PC-3 (cell line): ENCODE measurements at regions not wholly inside any gene's neighbourhood (a gene's known extent, or its start where the extent isn't known, plus 50 kb on each side); places are given as distances from the start of the nearest gene placed in this dataset.

Experiments
- ATAC-seq: fragments of 200-7000 bp; cut with Tn5 transposase; 2 replicates; pipeline ENCODE4 v1.9.1; 2020; ENCODE audit warnings: mild to moderate bottlenecking, moderate library complexity
- BruUV-seq: library from RNA; stranded (reverse); fragments of 400-500 nt; replicated peaks from 2 replicates; lab custom pipeline; 2021; lab: Mats Ljungman, UMichigan
- CTCF ChIA-PET: fragments of 300-600 bp; sonication (Branson Sonifier 250); formaldehyde crosslinking; loops from one replicate; lab custom pipeline; 2022; ENCODE audit warnings: antibody characterized with exemption; lab: Charles Lee
- POLR2A ChIA-PET: fragments of 300-600 bp; sonication (Branson Sonifier 250); formaldehyde crosslinking; loops from one replicate; lab custom pipeline; 2022; ENCODE audit warnings: antibody characterized with exemption; ENCODE audit not compliant: unreplicated experiment; lab: Charles Lee
- DNase-seq: peaks from one replicate; pipeline ENCODE4 v3.0.0-alpha.2; 2015
- H2AFZ ChIP-seq: fragments of 300-600 bp; sonication (generic); 2 replicates; pipeline ENCODE4 v1.6.0; 2016; ENCODE audit warnings: antibody characterized with exemption, low read length
- H3F3A ChIP-seq: fragments of 300-600 bp; sonication (generic); one replicate; pipeline ENCODE4 v1.6.0; 2017; ENCODE audit warnings: antibody characterized with exemption, low read length, control low read depth, mild to moderate bottlenecking; ENCODE audit not compliant: unreplicated experiment
- H3K27ac ChIP-seq: fragments of 300-600 bp; sonication (generic); 2 replicates; pipeline ENCODE4 v1.5.1; 2016; ENCODE audit warnings: mild to moderate bottlenecking, low read length
- H3K27me3 ChIP-seq: fragments of 300-600 bp; sonication (generic); 2 replicates; pipeline ENCODE4 v1.6.1; 2016; ENCODE audit warnings: low read length, mixed read lengths
- H3K36me3 ChIP-seq: fragments of 300-600 bp; sonication (generic); 2 replicates; pipeline ENCODE4 v1.6.1; 2016; ENCODE audit warnings: low read depth, mixed run types, low read length, mixed read lengths
- H3K4me1 ChIP-seq: fragments of 300-600 bp; sonication (generic); 2 replicates; pipeline ENCODE4 v1.5.1; 2016; ENCODE audit warnings: low read length; ENCODE audit not compliant: insufficient read depth
- H3K4me2 ChIP-seq: fragments of 300-600 bp; sonication (generic); 2 replicates; pipeline ENCODE4 v1.6.0; 2016; ENCODE audit warnings: low read length
- H3K4me3 ChIP-seq: fragments of 300-600 bp; sonication (generic); 2 replicates; pipeline ENCODE4 v1.5.1; 2016; ENCODE audit warnings: mild to moderate bottlenecking, low read length, mixed read lengths
- H3K79me2 ChIP-seq: fragments of 300-600 bp; sonication (generic); 2 replicates; pipeline ENCODE4 v1.6.1; 2017; ENCODE audit warnings: low read length, mixed read lengths
- H3K9ac ChIP-seq: fragments of 300-600 bp; sonication (generic); 2 replicates; pipeline ENCODE4 v1.6.0; 2016; ENCODE audit warnings: mild to moderate bottlenecking, low read length
- H3K9me2 ChIP-seq: fragments of 300-600 bp; sonication (generic); replicated peaks from 2 replicates; pipeline ENCODE4 v1.6.1; 2016; ENCODE audit warnings: mixed run types, low read length, mixed read lengths
- H3K9me3 ChIP-seq: fragments of 300-600 bp; sonication (generic); 2 replicates; pipeline ENCODE4 v1.6.1; 2016; ENCODE audit warnings: low read length, mixed read lengths
- H4K20me1 ChIP-seq: fragments of 300-600 bp; sonication (generic); 2 replicates; pipeline ENCODE4 v1.6.1; 2016; ENCODE audit warnings: low read length, mixed read lengths
- CTCF ChIP-seq: fragments of 300-600 bp; sonication (generic); conservative IDR thresholded peaks from 2 replicates; pipeline ENCODE4 v1.5.1; 2017; ENCODE audit warnings: antibody characterized with exemption, low read depth, mild to moderate bottlenecking, low read length
- EZH2 ChIP-seq: fragments of 300-600 bp; sonication (generic); IDR thresholded peaks from one replicate; pipeline ENCODE4 v1.6.1; 2017; ENCODE audit warnings: antibody characterized with exemption, mild to moderate bottlenecking, low read length; ENCODE audit not compliant: unreplicated experiment
- EZH2phosphoT487 ChIP-seq: fragments of 300-600 bp; sonication (generic); IDR thresholded peaks from 2 replicates; pipeline ENCODE4 v1.6.1; 2018; ENCODE audit warnings: mild to moderate bottlenecking, antibody characterized with exemption, low read length, borderline replicate concordance
- intact Hi-C: fragments of 100-400 bp; cut with micrococcal nuclease; formaldehyde crosslinking; loops from 2 replicates; pipeline ENCODE4 v1.9.0; 2023

GRCh38 chr11:134639586-134640330 is 227.7 kb upstream of the B3GAT1 start:
- Histone ChIP-seq H3K9me3 (no peaks in the 10 kb centered on the region), H3K27me3 (peaks cover 82% of the 10 kb centered on the region), H2AFZ (no peak overlapping the region), H4K20me1 (no peaks in the 10 kb centered on the region), H3K4me2 (no peak overlapping the region), H3F3A (no peaks in the 10 kb centered on the region), H3K27ac (no peak overlapping the region), H3K4me1 (no peaks in the 10 kb centered on the region), H3K36me3 (no peaks in the 10 kb centered on the region), H3K9me2 (no peaks in the 10 kb centered on the region), H3K79me2 (no peaks in the 10 kb centered on the region), H3K9ac (no peak overlapping the region), H3K4me3 (no peak overlapping the region)
- ChIA-PET POLR2A (no interaction called here), CTCF (no interaction called here)
- intact Hi-C loops: no loop called here
- DNase-seq (no peak), ATAC-seq (no peak)
- BruUV-seq: no TSS peak
- TF ChIP-seq EZH2 (no peak), EZH2phosphoT487 (no peak), CTCF (no peak)

GRCh38 chr11:134638796-134639430 is 226.9 kb upstream of the B3GAT1 start:
- no TSS peak for BruUV-seq

More at GRCh38 chr11:134638796-134639430, 226.9 kb upstream of the B3GAT1 start:
- Histone ChIP-seq H3K27me3 (peaks cover 82% of the 10 kb centered on the region), H3K9ac (no peak overlapping the region), H3K9me2 (no peaks in the 10 kb centered on the region), H3K79me2 (no peaks in the 10 kb centered on the region), H3F3A (no peaks in the 10 kb centered on the region), H3K4me2 (no peak overlapping the region), H2AFZ (no peak overlapping the region), H4K20me1 (no peaks in the 10 kb centered on the region), H3K4me1 (no peaks in the 10 kb centered on the region), H3K27ac (no peak overlapping the region), H3K9me3 (no peaks in the 10 kb centered on the region), H3K36me3 (no peaks in the 10 kb centered on the region), H3K4me3 (no peak overlapping the region)
- ATAC-seq (no peak), DNase-seq (no peak)
- POLR2A ChIA-PET: no interaction called here
- CTCF ChIA-PET: no interaction called here
- intact Hi-C loops: no loop called here
- TF ChIP-seq EZH2 (no peak), CTCF (no peak), EZH2phosphoT487 (no peak)
